Adipocyte (in vitro differentiated cells): ENCODE measurements at regions not wholly inside any gene's neighbourhood (a gene's known extent, or its start where the extent isn't known, plus 50 kb on each side); places are given as distances from the start of the nearest gene placed in this dataset.

ENCODE experiments used
- DNase-seq: peaks from one replicate; pipeline ENCODE4 v3.0.0-alpha.2; 2015; ENCODE audit warnings: low read depth
- H3K27me3 ChIP-seq: replicated peaks from 2 replicates; pipeline ENCODE4 v1.7.0; 2013; ENCODE audit warnings: mild to moderate bottlenecking, low read length, moderate library complexity; ENCODE audit not compliant: control insufficient read depth, insufficient read depth
- H3K36me3 ChIP-seq: 2 replicates; pipeline ENCODE4 v1.7.0; 2013; ENCODE audit warnings: low read length, mild to moderate bottlenecking, moderate library complexity; ENCODE audit not compliant: control insufficient read depth, insufficient read depth, severe bottlenecking
- H3K4me1 ChIP-seq: 2 replicates; pipeline ENCODE4 v1.7.0; 2013; ENCODE audit warnings: mild to moderate bottlenecking, low read length, moderate library complexity; ENCODE audit not compliant: control insufficient read depth, insufficient read depth
- H3K4me3 ChIP-seq: 2 replicates; pipeline ENCODE4 v1.7.0; 2013; ENCODE audit warnings: mild to moderate bottlenecking, low read length, moderate library complexity
- H3K9ac ChIP-seq: 2 replicates; pipeline ENCODE4 v1.7.0; 2013; ENCODE audit warnings: mild to moderate bottlenecking, low read length, moderate library complexity
- H3K9me3 ChIP-seq: 2 replicates; pipeline ENCODE4 v1.7.0; 2013; ENCODE audit warnings: mild to moderate bottlenecking, low read length, moderate library complexity; ENCODE audit not compliant: control insufficient read depth

GRCh38 chr7:155401884-155402283 is 56.0 kb upstream of the EN2 start:
- H3K4me1 ChIP-seq, result no peaks in the 10 kb centered on the region
- no peak overlapping the region for H3K4me3 ChIP-seq
- H3K36me3 ChIP-seq, result no peaks in the 10 kb centered on the region
- peaks cover 60% of the 10 kb centered on the region for H3K27me3 ChIP-seq
- peaks cover 8% of the 10 kb centered on the region for H3K9me3 ChIP-seq
- DNase-seq, result no peak
- no peak overlapping the region for H3K9ac ChIP-seq

- peaks cover 8% of the 10 kb centered on the region for H3K9me3 ChIP-seq
- peaks cover 55% of the 10 kb centered on the region for H3K27me3 ChIP-seq
- H3K9ac ChIP-seq, result no peak overlapping the region
These were observed 55.0 kb upstream of the EN2 start for GRCh38 chr7:155402941-155403340.

GRCh38 chr7:155404976-155405375 is 53.0 kb upstream of the EN2 start:
- peaks cover 8% of the 10 kb centered on the region for H3K9me3 ChIP-seq
- peaks cover 59% of the 10 kb centered on the region for H3K27me3 ChIP-seq
- no peaks in the 10 kb centered on the region for H3K4me1 ChIP-seq
- H3K36me3 ChIP-seq, result no peaks in the 10 kb centered on the region
- no peak overlapping the region for H3K9ac ChIP-seq
- DNase-seq, result no peak
- H3K4me3 ChIP-seq, result no peak overlapping the region

More at GRCh38 chr7:155402941-155403340, 55.0 kb upstream of the EN2 start:
- no peak for DNase-seq
- no peaks in the 10 kb centered on the region for H3K36me3 ChIP-seq
- H3K4me3 ChIP-seq, result no peak overlapping the region
- H3K4me1 ChIP-seq, result no peaks in the 10 kb centered on the region

- Histone ChIP-seq H3K27me3 (peaks cover 59% of the 10 kb centered on the region), H3K4me1 (no peaks in the 10 kb centered on the region), H3K9ac (no peak overlapping the region), H3K36me3 (no peaks in the 10 kb centered on the region), H3K4me3 (no peak overlapping the region), H3K9me3 (peaks cover 8% of the 10 kb centered on the region)
- no peak for DNase-seq
These were observed 52.3 kb upstream of the EN2 start for GRCh38 chr7:155405399-155406318.

- DNase-seq, result no peak
- no peaks in the 10 kb centered on the region for H3K36me3 ChIP-seq
- peaks cover 50% of the 10 kb centered on the region for H3K27me3 ChIP-seq
- H3K9me3 ChIP-seq, result no peaks in the 10 kb centered on the region
- H3K4me1 ChIP-seq, result no peaks in the 10 kb centered on the region
- H3K4me3 ChIP-seq, result no peak overlapping the region
- no peak overlapping the region for H3K9ac ChIP-seq
These were observed 50.1 kb upstream of the EN2 start for GRCh38 chr7:155407799-155408198.
